Upper lobe of left lung (tissue), 6 donors: ENCODE measurements at regions not wholly inside any gene's neighbourhood (a gene's known extent, or its start where the extent isn't known, plus 50 kb on each side); places are given as distances from the start of the nearest gene placed in this dataset.
A peak's percentile ranks its signal among the peaks of the same experiment; 100 is the strongest.

ENCODE experiments used
- ATAC-seq, 2 donors: fragments of 200-7000 bp; cut with Tn5 transposase; one replicate each; pipeline ENCODE4 v1.9.1; 2022; ENCODE audit warnings: mild to moderate bottlenecking in 2 of 2, moderate library complexity in 2 of 2; ENCODE audit not compliant: low FRiP score in 2 of 2
- DNase-seq, 2 donors: peaks; one replicate each; pipeline ENCODE4 v3.0.0-alpha.2; 2019 to 2020
- H3K27ac ChIP-seq, 4 donors: fragments of 200-600 bp; sonication (generic); one replicate each; pipeline ENCODE4 v1.5.1; 2016 to 2019
- H3K27me3 ChIP-seq, 4 donors: fragments of 200-600 bp; sonication (generic); one replicate each; pipeline ENCODE4 v1.5.1; 2017 to 2019
- H3K36me3 ChIP-seq, 4 donors: fragments of 200-600 bp; sonication (generic); one replicate each; pipeline ENCODE4 v1.5.1; 2016 to 2019
- H3K4me1 ChIP-seq, 4 donors: fragments of 200-600 bp; sonication (generic); one replicate each; pipeline ENCODE4 v1.5.1; 2018 to 2019
- H3K4me3 ChIP-seq, 4 donors: fragments of 200-600 bp; sonication (generic); one replicate each; pipeline ENCODE4 v1.5.1; 2017 to 2019; ENCODE audit warnings: mild to moderate bottlenecking in 2 of 4, moderate library complexity in 1 of 4
- H3K9me3 ChIP-seq, 4 donors: fragments of 200-600 bp; sonication (generic); one replicate each; pipeline ENCODE4 v1.5.1; 2018 to 2019
- EP300 ChIP-seq, 4 donors: sonication (generic); formaldehyde crosslinking; IDR thresholded peaks; one replicate each; pipeline ENCODE4 v1.5.1; 2017; ENCODE audit warnings: antibody characterized with exemption in 4 of 4, control low read depth in 2 of 4
- POLR2A ChIP-seq, 4 donors: fragments of 450-650 bp; IDR thresholded peaks; one replicate each; pipeline ENCODE4 v1.5.1; 2016 to 2017; ENCODE audit warnings: antibody characterized with exemption in 4 of 4, mild to moderate bottlenecking in 2 of 4
- POLR2AphosphoS5 ChIP-seq, 2 donors: sonication (generic); formaldehyde crosslinking; IDR thresholded peaks; one replicate each; pipeline ENCODE4 v1.5.1; 2017; ENCODE audit warnings: antibody characterized with exemption in 2 of 2
- WGBS, 2 donors: methylation state at CpG; one replicate each; pipeline ENCODE4 v1.1.5; 2017 to 2018; 5-methylcytosine and 5-hydroxymethylcytosine counted together
- TF ChIP-seq, protein P1 (sequence below), 6 experiments: fragments of 450-650 bp in 4 of 6; fragments of 200-600 bp in 2 of 6; sonication (generic) in 2 of 6; IDR thresholded peaks; one replicate each; pipeline ENCODE4 v1.5.1; 2016 to 2019; ENCODE audit warnings: antibody characterized with exemption in 6 of 6
- donor health status: DM: no; HTN: no; CAD: no; lungs with moderate emphysema.
- donor health status: DM: no; HTN: yes; CAD: no; lungs with severe emphysema.

DNA sequence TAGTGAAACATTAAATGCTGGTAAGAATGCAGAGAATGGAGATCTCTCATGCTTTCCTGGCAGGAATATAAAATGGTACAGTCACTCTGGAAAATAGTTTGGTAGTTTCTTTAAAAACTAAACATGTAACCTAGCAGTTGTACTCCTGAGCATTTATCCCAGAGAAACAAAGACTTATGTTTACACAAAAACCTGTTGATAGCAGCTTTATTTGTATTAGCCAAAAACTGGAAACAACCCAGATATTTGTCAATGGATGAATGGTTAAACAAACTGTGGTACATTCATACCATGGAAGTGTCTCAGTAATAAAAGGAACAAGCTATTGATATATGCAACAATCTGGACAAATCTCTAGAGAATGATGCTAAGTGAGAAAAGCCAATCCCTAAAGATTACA, 81.7 kb upstream of the CTAGE1 start:
- H3K4me1 ChIP-seq, result peaks cover 5 to 11% (median 6%) of the 10 kb centered on the region in 4 donors
- ATAC-seq (no peak), DNase-seq (no peak)
- no peaks in the 10 kb centered on the region for H3K36me3 ChIP-seq
- H3K27me3 ChIP-seq, result no peaks in the 10 kb centered on the region
- no peak overlapping the region for H3K4me3 ChIP-seq
- no peak overlapping the region for H3K27ac ChIP-seq
- TF ChIP-seq POLR2AphosphoS5 (IDR thresholded peaks at IDR 0.05) (no peak), POLR2A (IDR thresholded peaks at IDR 0.05) (no peak), EP300 (IDR thresholded peaks at IDR 0.05) (no peak)
- TF ChIP-seq, protein P1, sequence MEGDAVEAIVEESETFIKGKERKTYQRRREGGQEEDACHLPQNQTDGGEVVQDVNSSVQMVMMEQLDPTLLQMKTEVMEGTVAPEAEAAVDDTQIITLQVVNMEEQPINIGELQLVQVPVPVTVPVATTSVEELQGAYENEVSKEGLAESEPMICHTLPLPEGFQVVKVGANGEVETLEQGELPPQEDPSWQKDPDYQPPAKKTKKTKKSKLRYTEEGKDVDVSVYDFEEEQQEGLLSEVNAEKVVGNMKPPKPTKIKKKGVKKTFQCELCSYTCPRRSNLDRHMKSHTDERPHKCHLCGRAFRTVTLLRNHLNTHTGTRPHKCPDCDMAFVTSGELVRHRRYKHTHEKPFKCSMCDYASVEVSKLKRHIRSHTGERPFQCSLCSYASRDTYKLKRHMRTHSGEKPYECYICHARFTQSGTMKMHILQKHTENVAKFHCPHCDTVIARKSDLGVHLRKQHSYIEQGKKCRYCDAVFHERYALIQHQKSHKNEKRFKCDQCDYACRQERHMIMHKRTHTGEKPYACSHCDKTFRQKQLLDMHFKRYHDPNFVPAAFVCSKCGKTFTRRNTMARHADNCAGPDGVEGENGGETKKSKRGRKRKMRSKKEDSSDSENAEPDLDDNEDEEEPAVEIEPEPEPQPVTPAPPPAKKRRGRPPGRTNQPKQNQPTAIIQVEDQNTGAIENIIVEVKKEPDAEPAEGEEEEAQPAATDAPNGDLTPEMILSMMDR (IDR thresholded peaks at IDR 0.05), result no peak
- H3K9me3 ChIP-seq, result no peaks in the 10 kb centered on the region

DNA sequence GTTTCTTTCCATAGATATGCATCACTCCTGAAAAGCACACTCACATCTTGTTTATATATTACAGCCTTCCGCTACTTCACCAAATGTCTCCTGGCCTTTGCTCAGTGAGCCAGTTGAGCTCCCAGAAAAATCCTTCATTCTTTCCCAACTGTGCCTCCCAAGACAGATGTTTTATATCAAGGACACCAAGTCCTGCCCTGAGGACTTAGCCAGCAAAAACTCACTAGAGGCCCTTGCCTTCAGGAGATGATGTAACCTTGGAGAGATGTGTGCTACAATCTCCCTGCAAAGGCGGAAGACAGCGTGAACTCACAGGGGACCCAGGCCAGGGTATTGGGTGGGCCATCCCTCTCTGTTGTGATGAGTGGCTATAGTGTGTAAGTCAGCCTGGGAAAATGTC, 86.1 kb upstream of the CTAGE1 start:
- H3K27ac ChIP-seq, result peak overlapping the region in 3 of 4 donors; percentile 39 to 62 (median 44)
- ATAC-seq (peak; percentile 74 to 88), DNase-seq (no peak)
- peaks cover 10 to 18% (median 12%) of the 10 kb centered on the region in 4 donors for H3K4me1 ChIP-seq
- no peaks in the 10 kb centered on the region for H3K9me3 ChIP-seq
- H3K36me3 ChIP-seq, result no peaks in the 10 kb centered on the region
- TF ChIP-seq, protein P1 (IDR thresholded peaks at IDR 0.05), result no peak
- TF ChIP-seq EP300 (IDR thresholded peaks at IDR 0.05), result peak in 1 of 4 donors; percentile 54
- peak; percentile 71 to 84 for TF ChIP-seq POLR2AphosphoS5 (IDR thresholded peaks at IDR 0.05)
- 67 to 82% methylated on average over 2 to 3 of the region's 3 CpGs for WGBS, 2 donors
- H3K27me3 ChIP-seq, result no peaks in the 10 kb centered on the region
- H3K4me3 ChIP-seq, result no peak overlapping the region

DNA sequence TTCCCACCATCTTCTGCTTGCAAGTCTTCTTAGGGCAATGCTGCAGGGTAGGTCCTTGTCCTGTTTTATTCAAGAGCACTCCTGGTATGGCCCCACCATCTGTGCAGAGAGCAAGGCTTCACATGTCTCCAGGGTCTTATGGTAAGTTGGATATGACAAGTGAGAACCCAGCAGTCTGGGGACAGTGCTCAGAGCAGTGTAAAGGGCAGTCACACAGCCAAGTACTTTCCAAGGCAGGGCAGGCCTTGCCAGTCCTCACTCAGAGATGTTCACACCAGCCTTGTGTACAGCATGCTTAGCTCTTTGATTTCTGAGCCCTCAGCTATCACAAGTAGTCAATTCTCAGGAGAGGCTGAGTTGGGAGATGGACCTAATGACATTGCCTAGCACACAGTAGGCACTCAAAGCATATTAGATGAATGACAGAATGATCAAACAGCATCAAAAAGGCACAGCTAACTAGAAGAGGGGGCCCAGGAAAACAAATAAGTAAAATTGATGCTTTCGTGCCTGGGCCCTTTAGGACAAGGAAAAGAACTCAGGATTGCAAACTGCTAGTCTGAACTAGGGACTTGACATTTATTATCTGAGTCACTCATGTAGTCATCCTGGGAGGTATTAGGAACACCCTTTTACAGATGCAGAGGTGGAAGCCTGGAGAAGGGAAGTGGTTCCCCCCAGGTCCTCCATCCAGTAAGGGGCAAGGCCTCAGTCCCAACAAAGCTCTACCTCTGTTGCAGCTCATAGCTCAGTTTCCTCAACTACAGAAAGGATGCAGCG, 86.7 kb upstream of the CTAGE1 start:
- Histone ChIP-seq H3K27me3 (no peaks in the 10 kb centered on the region), H3K4me1 (peaks cover 8 to 18% (median 12%) of the 10 kb centered on the region in 4 donors), H3K27ac (peak overlapping the region; percentile 37 to 62 (median 42)), H3K4me3 (no peak overlapping the region), H3K36me3 (no peaks in the 10 kb centered on the region), H3K9me3 (no peaks in the 10 kb centered on the region)
- ATAC-seq (peak; percentile 54 to 75), DNase-seq (no peak)
- 69 to 75% methylated on average over 2 of the region's 2 CpGs for WGBS, 2 donors
- TF ChIP-seq POLR2AphosphoS5 (IDR thresholded peaks at IDR 0.05) (no peak), EP300 (IDR thresholded peaks at IDR 0.05) (no peak), POLR2A (IDR thresholded peaks at IDR 0.05) (no peak)
- TF ChIP-seq, protein P1 (IDR thresholded peaks at IDR 0.05), result no peak

GRCh38 chr18:22505141-22505591, 87.5 kb upstream of the CTAGE1 start:
- Histone ChIP-seq H3K36me3 (no peaks in the 10 kb centered on the region), H3K4me3 (no peak overlapping the region), H3K27ac (peak overlapping the region in 2 of 4 donors; percentile 36 to 37), H3K4me1 (peaks cover 8 to 16% (median 12%) of the 10 kb centered on the region in 4 donors), H3K9me3 (no peaks in the 10 kb centered on the region), H3K27me3 (no peaks in the 10 kb centered on the region)
- DNase-seq (no peak), ATAC-seq (peak in 1 of 2 donors; percentile 20)
- TF ChIP-seq POLR2A (IDR thresholded peaks at IDR 0.05) (no peak), EP300 (IDR thresholded peaks at IDR 0.05) (no peak), POLR2AphosphoS5 (IDR thresholded peaks at IDR 0.05) (peak in 1 of 2 donors; percentile 13)
- TF ChIP-seq, protein P1 (IDR thresholded peaks at IDR 0.05), result no peak
- 14 to 28% methylated on average over 1 of the region's 1 CpG for WGBS, 2 donors
